H1 (cell line): ENCODE measurements at regions not wholly inside any gene's neighbourhood (a gene's known extent, or its start where the extent isn't known, plus 50 kb on each side); places are given as distances from the start of the nearest gene placed in this dataset.

Experiments
- CTCF ChIA-PET: fragments of 300-600 bp; sonication (Branson Sonifier 250); formaldehyde crosslinking; loops from one replicate; lab custom pipeline; 2021; ENCODE audit not compliant: partially characterized antibody; lab: Charles Lee
- POLR2A ChIA-PET: fragments of 300-600 bp; sonication (Branson Sonifier 250); formaldehyde crosslinking; loops from one replicate; lab custom pipeline; 2021; ENCODE audit warnings: inconsistent platforms; ENCODE audit not compliant: partially characterized antibody; lab: Charles Lee
- DNase-seq, 2 experiments: peaks; one replicate each; pipeline versions ENCODE4 v3.0.0 to v3.0.0-alpha.2; 2010 to 2022; ENCODE audit warnings: low spot score in 2 of 2, low read depth in 1 of 2, mixed read lengths in 1 of 2
- FAIRE-seq: peaks from 2 replicates; lab custom pipeline; 2011; peaks lifted over from hg19 to GRCh38; lab: Jason Lieb, UNC
- H2AFZ ChIP-seq: 2 replicates; pipeline ENCODE4 v1.8.1; 2012; ENCODE audit warnings: low read length, inconsistent platforms
- H2AK5ac ChIP-seq: 2 replicates; pipeline ENCODE4 v1.6.1; 2013; ENCODE audit warnings: low read depth, low read length
- H2BK120ac ChIP-seq: replicated peaks from 2 replicates; pipeline ENCODE3; 2013; ENCODE audit warnings: low read depth, low read length, inconsistent platforms
- H2BK12ac ChIP-seq: 2 replicates; pipeline ENCODE4 v1.6.1; 2013; ENCODE audit warnings: low read depth, low read length
- H2BK15ac ChIP-seq: 2 replicates; pipeline ENCODE4 v1.6.1; 2013; ENCODE audit warnings: low read length
- H2BK20ac ChIP-seq: 2 replicates; pipeline ENCODE4 v1.6.1; 2013; ENCODE audit warnings: low read length
- H2BK5ac ChIP-seq: 2 replicates; pipeline ENCODE4 v1.6.1; 2013; ENCODE audit warnings: low read depth, low read length
- H3K14ac ChIP-seq: 2 replicates; pipeline ENCODE4 v1.6.1; 2013; ENCODE audit warnings: inconsistent platforms; ENCODE audit not compliant: insufficient read length
- H3K18ac ChIP-seq: 2 replicates; pipeline ENCODE4 v1.6.1; 2013; ENCODE audit warnings: low read length; ENCODE audit errors: extremely low read depth
- H3K23ac ChIP-seq: 2 replicates; pipeline ENCODE4 v1.6.1; 2013; ENCODE audit warnings: inconsistent platforms; ENCODE audit not compliant: insufficient read length
- H3K23me2 ChIP-seq: 2 replicates; pipeline ENCODE4 v1.6.1; 2013; ENCODE audit warnings: low read depth, low read length
- H3K27ac ChIP-seq: 2 replicates; pipeline ENCODE4 v1.6.1; 2011; ENCODE audit warnings: low read depth, low read length, inconsistent platforms
- H3K27me3 ChIP-seq, 4 experiments: replicated peaks in 1 of 4; 1 replicate in 1 of 4; 2 replicates in 3 of 4; pipeline versions ENCODE4 v1.6.1 to v1.8.1; 2011 to 2013; ENCODE audit warnings: low read length in 3 of 4, mild to moderate bottlenecking in 3 of 4, inconsistent platforms in 2 of 4, mixed read lengths in 2 of 4, moderate library complexity in 1 of 4; ENCODE audit not compliant: control insufficient read depth in 3 of 4, insufficient read depth in 3 of 4; ENCODE audit errors: extremely low read depth in 1 of 4
- H3K36me3 ChIP-seq, 4 experiments: 2 replicates each; pipeline versions ENCODE4 v1.6.1 to v1.8.1; 2011 to 2013; ENCODE audit warnings: mild to moderate bottlenecking in 4 of 4, low read length in 3 of 4, moderate library complexity in 2 of 4, control low read depth in 1 of 4, inconsistent platforms in 1 of 4; ENCODE audit not compliant: insufficient read depth in 4 of 4, control insufficient read depth in 2 of 4
- H3K4ac ChIP-seq: replicated peaks from 2 replicates; pipeline ENCODE3; 2013; ENCODE audit warnings: low read length, low read depth, mixed read lengths, inconsistent platforms; ENCODE audit not compliant: insufficient read length
- H3K4me1 ChIP-seq, 4 experiments: replicated peaks in 1 of 4; 1 replicate in 1 of 4; 2 replicates in 3 of 4; pipeline versions ENCODE4 v1.6.1 to v1.8.1; 2011 to 2013; ENCODE audit warnings: low read length in 3 of 4, inconsistent platforms in 2 of 4, mixed read lengths in 1 of 4; ENCODE audit not compliant: insufficient read depth in 4 of 4, control insufficient read depth in 3 of 4
- H3K4me2 ChIP-seq, 2 experiments: 2 replicates each; pipeline versions ENCODE4 v1.6.1 to v1.8.1; 2011 to 2013; ENCODE audit warnings: low read depth in 2 of 2, low read length in 2 of 2, control low read depth in 1 of 2, inconsistent platforms in 1 of 2, mild to moderate bottlenecking in 1 of 2; ENCODE audit not compliant: insufficient read depth in 1 of 2
- H3K4me3 ChIP-seq, 4 experiments: fragments of 200-600, 300-600 bp in 1 of 4; sonication (generic), shearing (Covaris generic), sonication (Bioruptor Twin) in 1 of 4; 2 replicates each; pipeline versions ENCODE4 v1.5.1 to v1.8.1; 2011 to 2016; ENCODE audit warnings: low read length in 4 of 4, low read depth in 3 of 4, control low read depth in 2 of 4, inconsistent platforms in 2 of 4, mild to moderate bottlenecking in 2 of 4, mixed read lengths in 1 of 4, moderate library complexity in 1 of 4; ENCODE audit not compliant: insufficient read depth in 2 of 4; ENCODE audit errors: extremely low read depth in 1 of 4
- H3K56ac ChIP-seq: replicated peaks from 2 replicates; pipeline ENCODE3; 2013; ENCODE audit warnings: low read depth, mild to moderate bottlenecking, mixed read lengths, low read length, inconsistent platforms; ENCODE audit not compliant: insufficient read length
- H3K79me1 ChIP-seq: 2 replicates; pipeline ENCODE4 v1.6.1; 2013; ENCODE audit warnings: low read depth, low read length, control low read depth
- H3K79me2 ChIP-seq, 2 experiments: 2 replicates each; pipeline versions ENCODE4 v1.6.1 to v1.8.1; 2012 to 2013; ENCODE audit warnings: low read length in 2 of 2, mild to moderate bottlenecking in 2 of 2, inconsistent platforms in 1 of 2; ENCODE audit not compliant: insufficient read depth in 2 of 2, control insufficient read depth in 1 of 2
- H3K9ac ChIP-seq, 4 experiments: replicated peaks in 1 of 4; 1 replicate in 1 of 4; 2 replicates in 3 of 4; pipeline versions ENCODE4 v1.6.1 to v1.8.1; 2011 to 2013; ENCODE audit warnings: low read depth in 3 of 4, low read length in 3 of 4, control low read depth in 2 of 4, mild to moderate bottlenecking in 2 of 4, moderate library complexity in 2 of 4, inconsistent platforms in 1 of 4; ENCODE audit errors: extremely low read depth in 1 of 4
- H3K9me3 ChIP-seq, 2 experiments: 2 replicates each; pipeline versions ENCODE4 v1.6.1 to v1.8.1; 2012 to 2013; ENCODE audit warnings: mild to moderate bottlenecking in 2 of 2, moderate library complexity in 2 of 2, control low read depth in 1 of 2, inconsistent platforms in 1 of 2, low read depth in 1 of 2, low read length in 1 of 2, mixed read lengths in 1 of 2; ENCODE audit not compliant: insufficient read depth in 2 of 2
- H4K20me1 ChIP-seq, 2 experiments: replicated peaks in 1 of 2; 2 replicates each; pipeline versions ENCODE3 to v1.8.1; 2011 to 2013; ENCODE audit warnings: inconsistent platforms in 2 of 2, low read length in 2 of 2, mild to moderate bottlenecking in 1 of 2; ENCODE audit not compliant: insufficient read depth in 2 of 2, control insufficient read depth in 1 of 2
- H4K5ac ChIP-seq: 2 replicates; pipeline ENCODE4 v1.6.1; 2013; ENCODE audit warnings: low read length, low read depth, mixed read lengths, inconsistent platforms; ENCODE audit not compliant: insufficient read length
- H4K8ac ChIP-seq: 2 replicates; pipeline ENCODE4 v1.8.0; 2013; ENCODE audit warnings: mild to moderate bottlenecking, moderate library complexity, low read length, inconsistent platforms; ENCODE audit not compliant: insufficient read depth; ENCODE audit errors: extremely low read depth
- H4K91ac ChIP-seq: replicated peaks from 2 replicates; pipeline ENCODE3; 2013; ENCODE audit warnings: low read length, mixed read lengths, inconsistent platforms; ENCODE audit not compliant: insufficient read length
- CBX5 ChIP-seq: fragments of 300-800, 300-1000 bp; sonication (generic); IDR thresholded peaks from 2 replicates; pipeline ENCODE4 v1.7.1; 2016; ENCODE audit warnings: antibody characterized with exemption, low read length, low read depth
- EP300 ChIP-seq, 2 experiments: IDR thresholded peaks; 1 replicate in 1 of 2; 2 replicates in 1 of 2; pipeline ENCODE4 v1.6.1; 2011 to 2012; ENCODE audit warnings: low read depth in 2 of 2, low read length in 2 of 2, mild to moderate bottlenecking in 2 of 2, borderline replicate concordance in 1 of 2, inconsistent platforms in 1 of 2, moderate library complexity in 1 of 2
- HDAC2 ChIP-seq, 2 experiments: fragments of 300-600 bp in 1 of 2; sonication (generic) in 1 of 2; IDR thresholded peaks; 2 replicates each; pipeline ENCODE4 v1.6.1; 2011 to 2012; ENCODE audit warnings: low read depth in 2 of 2, low read length in 2 of 2, mild to moderate bottlenecking in 2 of 2, moderate library complexity in 2 of 2, borderline replicate concordance in 1 of 2, inconsistent platforms in 1 of 2
- JUN ChIP-seq: IDR thresholded peaks from 2 replicates; pipeline ENCODE4 v1.6.1; 2011; ENCODE audit warnings: low read depth, mild to moderate bottlenecking, improper control_type of control experiment, low read length
- KDM5A ChIP-seq: fragments of 200-600 bp; IDR thresholded peaks from 2 replicates; pipeline ENCODE4 v1.7.1; 2012; ENCODE audit warnings: mild to moderate bottlenecking, low read length, inconsistent platforms, mixed read lengths
- NANOG ChIP-seq: IDR thresholded peaks from 2 replicates; pipeline ENCODE4 v1.6.1; 2011; ENCODE audit warnings: low read length, low read depth, mild to moderate bottlenecking, inconsistent platforms; ENCODE audit not compliant: insufficient read depth, poor library complexity, severe bottlenecking
- SIRT6 ChIP-seq: IDR thresholded peaks from one replicate; pipeline ENCODE4 v1.7.1; 2012; ENCODE audit warnings: low read length, inconsistent platforms
- TAF7 ChIP-seq: optimal IDR thresholded peaks from 2 replicates; pipeline ENCODE3; 2011; ENCODE audit warnings: low read depth, mild to moderate bottlenecking, inconsistent platforms, low read length, moderate library complexity, borderline replicate concordance
- USF2 ChIP-seq: IDR thresholded peaks from 2 replicates; pipeline ENCODE4 v1.6.1; 2011; ENCODE audit warnings: low read length, improper control_type of control experiment
- WGBS, 2 experiments: shearing (Covaris generic) in 1 of 2; methylation state at CpG; one replicate each; pipeline versions ENCODE4 v1.1.6 to v1.1.7; 2013 to 2015; ENCODE audit warnings: low lambda C conversion rate in 2 of 2, mixed read lengths in 2 of 2, inconsistent platforms in 1 of 2, low coverage in 1 of 2, missing lambda C conversion rate in 1 of 2; ENCODE audit not compliant: insufficient replicate concordance in 2 of 2, insufficient coverage in 1 of 2, insufficient read length in 1 of 2; ENCODE audit errors: extremely low coverage in 1 of 2, missing lambda C conversion rate in 1 of 2; 5-methylcytosine and 5-hydroxymethylcytosine counted together
- TF ChIP-seq, protein P1 (sequence below), 3 experiments: IDR thresholded peaks; 1 replicate in 2 of 3; 2 replicates in 1 of 3; pipeline versions ENCODE4 v1.5.1 to v1.6.1; 2011; ENCODE audit warnings: low read length in 3 of 3, mild to moderate bottlenecking in 3 of 3, inconsistent platforms in 2 of 3, low read depth in 1 of 3, moderate library complexity in 1 of 3; ENCODE audit not compliant: insufficient read depth in 1 of 3; ENCODE audit errors: control extremely low read depth in 1 of 3

DNA sequence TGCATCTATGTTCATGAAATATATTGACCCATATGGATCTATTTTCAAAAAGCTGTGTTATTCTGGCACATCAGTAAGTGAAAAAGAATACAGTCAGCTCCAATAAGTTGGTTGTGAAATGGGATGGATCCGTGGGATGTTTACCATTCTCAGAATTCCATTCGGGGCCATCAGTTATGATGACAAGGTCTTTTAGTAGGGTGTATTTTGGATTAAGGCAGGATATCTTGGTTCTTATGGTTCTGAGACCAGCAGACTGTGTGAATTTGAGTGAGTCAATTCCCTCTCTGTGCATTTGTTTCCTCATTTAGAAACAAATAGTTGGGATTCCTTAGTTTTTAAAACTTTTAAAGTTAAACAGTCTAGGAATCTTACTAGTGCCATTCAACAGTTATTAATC lies 287.4 kb downstream of the CD109 start:
- H3K4ac ChIP-seq = no peak overlapping the region
- H3K4me3 ChIP-seq = no peak overlapping the region
- H3K4me2 ChIP-seq = no peak overlapping the region
- no peak for DNase-seq
- CTCF ChIA-PET = interaction anchor here (1.3 to 5.5 kb wide), 4 partner anchors 13 to 1226 kb away, joined by 6 to 32 read pairs (median 10); no protein-coding TSS in a partner anchor
- H2BK120ac ChIP-seq = no peak overlapping the region
- H3K27ac ChIP-seq = no peak overlapping the region
- H3K4me1 ChIP-seq = no peaks in the 10 kb centered on the region
- no peak overlapping the region for H2AFZ ChIP-seq
- POLR2A ChIA-PET = no interaction called here
- no peak overlapping the region for H4K5ac ChIP-seq
- H3K9me3 ChIP-seq = no peaks in the 10 kb centered on the region
- H3K79me1 ChIP-seq = no peaks in the 10 kb centered on the region
- FAIRE-seq = no peak
- no peaks in the 10 kb centered on the region for H4K20me1 ChIP-seq
- no peak overlapping the region for H3K14ac ChIP-seq
- H2BK12ac ChIP-seq = no peak overlapping the region
- H3K9ac ChIP-seq = no peak overlapping the region
- no peak overlapping the region for H4K91ac ChIP-seq
- no peak overlapping the region for H3K23ac ChIP-seq
- no peaks in the 10 kb centered on the region for H3K79me2 ChIP-seq
- H2BK5ac ChIP-seq = no peak overlapping the region
- H4K8ac ChIP-seq = no peak overlapping the region
- no peak overlapping the region for H2BK15ac ChIP-seq
- no peaks in the 10 kb centered on the region for H3K23me2 ChIP-seq
- no peaks in the 10 kb centered on the region for H3K27me3 ChIP-seq
- H3K36me3 ChIP-seq = no peaks in the 10 kb centered on the region
- H2AK5ac ChIP-seq = no peak overlapping the region
- H3K56ac ChIP-seq = no peak overlapping the region
- no peak overlapping the region for H2BK20ac ChIP-seq
- 83% methylated on average over 2 of the region's 2 CpGs; no CpG with 5 or more reads in 1 of the 2 experiments for WGBS, 2 experiments
- no peak overlapping the region for H3K18ac ChIP-seq
- TF ChIP-seq NANOG (no peak), TAF7 (no peak), HDAC2 (IDR thresholded peaks at IDR 0.05; ENCODE audit: borderline replicate concordance in 1 of 2, low read depth in 2 of 2, low read length in 2 of 2) (no peak), USF2 (no peak), CBX5 (no peak), KDM5A (no peak), JUN (no peak), SIRT6 (no peak), EP300 (IDR thresholded peaks at IDR 0.05; ENCODE audit: borderline replicate concordance in 1 of 2, low read depth in 2 of 2, low read length in 2 of 2) (no peak)
- TF ChIP-seq, protein P1, sequence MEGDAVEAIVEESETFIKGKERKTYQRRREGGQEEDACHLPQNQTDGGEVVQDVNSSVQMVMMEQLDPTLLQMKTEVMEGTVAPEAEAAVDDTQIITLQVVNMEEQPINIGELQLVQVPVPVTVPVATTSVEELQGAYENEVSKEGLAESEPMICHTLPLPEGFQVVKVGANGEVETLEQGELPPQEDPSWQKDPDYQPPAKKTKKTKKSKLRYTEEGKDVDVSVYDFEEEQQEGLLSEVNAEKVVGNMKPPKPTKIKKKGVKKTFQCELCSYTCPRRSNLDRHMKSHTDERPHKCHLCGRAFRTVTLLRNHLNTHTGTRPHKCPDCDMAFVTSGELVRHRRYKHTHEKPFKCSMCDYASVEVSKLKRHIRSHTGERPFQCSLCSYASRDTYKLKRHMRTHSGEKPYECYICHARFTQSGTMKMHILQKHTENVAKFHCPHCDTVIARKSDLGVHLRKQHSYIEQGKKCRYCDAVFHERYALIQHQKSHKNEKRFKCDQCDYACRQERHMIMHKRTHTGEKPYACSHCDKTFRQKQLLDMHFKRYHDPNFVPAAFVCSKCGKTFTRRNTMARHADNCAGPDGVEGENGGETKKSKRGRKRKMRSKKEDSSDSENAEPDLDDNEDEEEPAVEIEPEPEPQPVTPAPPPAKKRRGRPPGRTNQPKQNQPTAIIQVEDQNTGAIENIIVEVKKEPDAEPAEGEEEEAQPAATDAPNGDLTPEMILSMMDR (IDR thresholded peaks at IDR 0.05; ENCODE audit: control extremely low read depth in 1 of 3, insufficient read depth in 1 of 3, low read depth in 1 of 3, low read length in 3 of 3) = no peak
